GM23338 (cell line): ENCODE measurements at regions not wholly inside any gene's neighbourhood (a gene's known extent, or its start where the extent isn't known, plus 50 kb on each side); places are given as distances from the start of the nearest gene placed in this dataset.

ENCODE experiments used
- ATAC-seq: fragments of 200-7000 bp; cut with Tn5 transposase; 3 replicates; pipeline ENCODE4 v1.9.1; 2020
- DNase-seq: peaks from one replicate; pipeline ENCODE4 v3.0.0-alpha.2; 2015; ENCODE audit warnings: low spot score
- H2AFZ ChIP-seq: fragments of 200-600 bp; sonication (generic); 2 replicates; pipeline ENCODE4 v1.8.0; 2016; ENCODE audit warnings: antibody characterized with exemption, mild to moderate bottlenecking, moderate library complexity
- H3F3A ChIP-seq: fragments of 200-600 bp; sonication (generic); replicated peaks from 2 replicates; pipeline ENCODE4 v1.8.0; 2017; ENCODE audit warnings: antibody characterized with exemption, mixed run types, low read depth
- H3K27ac ChIP-seq: fragments of 200-600 bp; sonication (generic); 2 replicates; pipeline ENCODE4 v1.6.1; 2016; ENCODE audit warnings: low read depth
- H3K27me3 ChIP-seq: fragments of 200-600 bp; sonication (generic); 2 replicates; pipeline ENCODE4 v1.8.0; 2016; ENCODE audit warnings: mild to moderate bottlenecking, mixed run types, moderate library complexity; ENCODE audit not compliant: insufficient read depth
- H3K36me3 ChIP-seq: fragments of 200-600 bp; sonication (generic); 2 replicates; pipeline ENCODE4 v1.8.0; 2016; ENCODE audit warnings: mild to moderate bottlenecking; ENCODE audit not compliant: insufficient read depth
- H3K4me1 ChIP-seq: fragments of 200-600 bp; sonication (generic); 2 replicates; pipeline ENCODE4 v1.8.0; 2016; ENCODE audit warnings: mild to moderate bottlenecking, moderate library complexity; ENCODE audit not compliant: insufficient read depth
- H3K4me2 ChIP-seq: fragments of 200-600 bp; sonication (generic); 2 replicates; pipeline ENCODE4 v1.7.1; 2017; ENCODE audit warnings: mixed run types
- H3K4me3 ChIP-seq: fragments of 200-600 bp; sonication (generic); 2 replicates; pipeline ENCODE4 v1.6.1; 2016; ENCODE audit warnings: mixed run types
- H3K79me2 ChIP-seq: fragments of 200-600 bp; sonication (generic); replicated peaks from 2 replicates; pipeline ENCODE4 v1.8.0; 2017; ENCODE audit warnings: mild to moderate bottlenecking; ENCODE audit not compliant: insufficient read depth
- H3K9me2 ChIP-seq: fragments of 200-600 bp; sonication (generic); 2 replicates; pipeline ENCODE4 v1.8.0; 2017; ENCODE audit not compliant: insufficient read depth
- H4K20me1 ChIP-seq: fragments of 200-600 bp; sonication (generic); replicated peaks from 2 replicates; pipeline ENCODE4 v1.8.0; 2017; ENCODE audit warnings: mild to moderate bottlenecking; ENCODE audit not compliant: insufficient read depth
- H3K27ac Mint-ChIP-seq: 2 replicates; pipeline ENCODE4 v1.8.0; 2020; ENCODE audit warnings: inconsistent platforms, mild to moderate bottlenecking, moderate library complexity, mixed read lengths
- H3K27me3 Mint-ChIP-seq: 3 replicates; pipeline ENCODE4 v1.8.0; 2022; ENCODE audit warnings: low read depth, mild to moderate bottlenecking, moderate library complexity, mixed read lengths, inconsistent platforms; ENCODE audit not compliant: insufficient read depth, poor library complexity
- H3K36me3 Mint-ChIP-seq: 3 replicates; pipeline ENCODE4 v1.8.0; 2021; ENCODE audit warnings: low read depth, mild to moderate bottlenecking, inconsistent platforms, moderate library complexity, mixed read lengths
- H3K4me1 Mint-ChIP-seq: 3 replicates; pipeline ENCODE4 v1.8.0; 2020; ENCODE audit warnings: mild to moderate bottlenecking, inconsistent platforms, mixed read lengths
- H3K4me3 Mint-ChIP-seq: 3 replicates; pipeline ENCODE4 v1.8.0; 2021; ENCODE audit warnings: moderate library complexity, mild to moderate bottlenecking, inconsistent platforms, mixed read lengths
- H3K9me3 Mint-ChIP-seq: 3 replicates; pipeline ENCODE4 v1.8.0; 2020; ENCODE audit warnings: moderate library complexity, mild to moderate bottlenecking, inconsistent platforms, mixed read lengths
- CREB1 ChIP-seq: fragments of 250-450 bp; sonication (Bioruptor Pico); IDR thresholded peaks from 2 replicates; pipeline ENCODE4 v1.5.0; 2020; ENCODE audit warnings: low read depth, mild to moderate bottlenecking, moderate library complexity
- EZH2 ChIP-seq: fragments of 200-600 bp; sonication (generic); IDR thresholded peaks from one replicate; pipeline ENCODE4 v1.8.0; 2017; ENCODE audit warnings: antibody characterized with exemption, mild to moderate bottlenecking, low read depth; ENCODE audit not compliant: unreplicated experiment
- JUNB ChIP-seq: IDR thresholded peaks from one replicate; pipeline ENCODE4 v1.6.1; 2016; ENCODE audit warnings: antibody characterized with exemption; ENCODE audit not compliant: unreplicated experiment
- NANOG ChIP-seq: IDR thresholded peaks from 2 replicates; pipeline ENCODE4 v1.6.1; 2016; ENCODE audit warnings: antibody characterized with exemption, borderline replicate concordance
- POLR2AphosphoS5 ChIP-seq: IDR thresholded peaks from 2 replicates; pipeline ENCODE4 v1.6.1; 2016; ENCODE audit warnings: antibody characterized with exemption, low read depth
- STAT1 ChIP-seq: IDR thresholded peaks from one replicate; pipeline ENCODE4 v1.6.1; 2016; ENCODE audit warnings: antibody characterized with exemption; ENCODE audit not compliant: unreplicated experiment
- ZNF114 ChIP-seq: fragments of 250-450 bp; sonication (Bioruptor Pico); IDR thresholded peaks from 2 replicates; pipeline ENCODE4 v1.5.0; 2020; ENCODE audit warnings: mild to moderate bottlenecking, moderate library complexity
- TF ChIP-seq, protein P1 (sequence below): IDR thresholded peaks from 2 replicates; pipeline ENCODE4 v1.6.1; 2016; ENCODE audit warnings: antibody characterized with exemption
- TF ChIP-seq, protein P2 (sequence below), 2 experiments: fragments of 200-600 bp in 1 of 2; sonication (generic) in 1 of 2; conservative IDR thresholded peaks; 2 replicates each; pipeline versions ENCODE4 v1.5.1 to v1.6.1; 2016 to 2017; ENCODE audit warnings: antibody characterized with exemption in 2 of 2, low read depth in 2 of 2, mild to moderate bottlenecking in 2 of 2, moderate library complexity in 1 of 2
- TF ChIP-seq, protein P3 (sequence below): fragments of 250-450 bp; sonication (Bioruptor Pico); IDR thresholded peaks from 2 replicates; pipeline ENCODE4 v1.5.0; 2020; ENCODE audit warnings: mild to moderate bottlenecking, moderate library complexity

DNA sequence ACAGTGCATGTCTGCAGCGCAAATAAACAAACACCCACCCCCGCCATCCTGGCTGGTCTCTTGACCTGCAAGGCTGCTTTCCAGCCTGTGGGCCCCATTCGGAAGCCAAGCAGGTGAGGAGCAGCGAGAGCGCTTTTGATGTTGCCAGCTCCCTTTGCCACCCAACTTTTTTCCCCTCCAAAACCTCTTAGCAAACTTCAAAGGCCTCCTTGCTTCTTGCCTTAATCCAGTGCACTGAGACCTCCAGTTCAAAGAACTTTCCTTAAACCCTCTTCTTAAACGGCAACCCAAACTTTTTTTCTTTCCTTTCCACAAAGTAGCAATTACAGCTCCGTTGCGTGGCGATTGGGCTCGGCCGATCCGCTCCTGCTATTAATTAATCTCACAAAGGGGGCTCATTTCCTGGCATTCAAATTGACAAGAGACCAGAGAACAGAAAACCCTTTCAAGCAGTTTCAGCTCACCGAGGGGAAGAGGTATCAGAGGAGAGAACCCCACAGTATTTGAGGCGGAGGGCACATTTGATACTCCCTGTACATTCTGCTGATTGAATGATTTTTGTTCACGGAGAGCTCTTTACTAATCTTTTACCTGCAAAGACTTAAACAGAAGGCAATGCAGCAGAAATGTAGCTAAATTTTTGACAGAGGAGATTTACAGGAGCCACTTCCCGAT lies 531.4 kb downstream of the TMEM182 start:
- no peaks in the 10 kb centered on the region for H3K27me3 ChIP-seq
- no peaks in the 10 kb centered on the region for H3K36me3 ChIP-seq
- H3K4me1 ChIP-seq: peaks cover 36% of the 10 kb centered on the region
- TF ChIP-seq JUNB: no peak
- TF ChIP-seq NANOG: no peak
- TF ChIP-seq, protein P1, sequence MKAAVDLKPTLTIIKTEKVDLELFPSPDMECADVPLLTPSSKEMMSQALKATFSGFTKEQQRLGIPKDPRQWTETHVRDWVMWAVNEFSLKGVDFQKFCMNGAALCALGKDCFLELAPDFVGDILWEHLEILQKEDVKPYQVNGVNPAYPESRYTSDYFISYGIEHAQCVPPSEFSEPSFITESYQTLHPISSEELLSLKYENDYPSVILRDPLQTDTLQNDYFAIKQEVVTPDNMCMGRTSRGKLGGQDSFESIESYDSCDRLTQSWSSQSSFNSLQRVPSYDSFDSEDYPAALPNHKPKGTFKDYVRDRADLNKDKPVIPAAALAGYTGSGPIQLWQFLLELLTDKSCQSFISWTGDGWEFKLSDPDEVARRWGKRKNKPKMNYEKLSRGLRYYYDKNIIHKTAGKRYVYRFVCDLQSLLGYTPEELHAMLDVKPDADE: no peak
- TF ChIP-seq EZH2: no peak
- TF ChIP-seq ZNF114: no peak
- TF ChIP-seq, protein P2, sequence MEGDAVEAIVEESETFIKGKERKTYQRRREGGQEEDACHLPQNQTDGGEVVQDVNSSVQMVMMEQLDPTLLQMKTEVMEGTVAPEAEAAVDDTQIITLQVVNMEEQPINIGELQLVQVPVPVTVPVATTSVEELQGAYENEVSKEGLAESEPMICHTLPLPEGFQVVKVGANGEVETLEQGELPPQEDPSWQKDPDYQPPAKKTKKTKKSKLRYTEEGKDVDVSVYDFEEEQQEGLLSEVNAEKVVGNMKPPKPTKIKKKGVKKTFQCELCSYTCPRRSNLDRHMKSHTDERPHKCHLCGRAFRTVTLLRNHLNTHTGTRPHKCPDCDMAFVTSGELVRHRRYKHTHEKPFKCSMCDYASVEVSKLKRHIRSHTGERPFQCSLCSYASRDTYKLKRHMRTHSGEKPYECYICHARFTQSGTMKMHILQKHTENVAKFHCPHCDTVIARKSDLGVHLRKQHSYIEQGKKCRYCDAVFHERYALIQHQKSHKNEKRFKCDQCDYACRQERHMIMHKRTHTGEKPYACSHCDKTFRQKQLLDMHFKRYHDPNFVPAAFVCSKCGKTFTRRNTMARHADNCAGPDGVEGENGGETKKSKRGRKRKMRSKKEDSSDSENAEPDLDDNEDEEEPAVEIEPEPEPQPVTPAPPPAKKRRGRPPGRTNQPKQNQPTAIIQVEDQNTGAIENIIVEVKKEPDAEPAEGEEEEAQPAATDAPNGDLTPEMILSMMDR (conservative IDR thresholded peaks at IDR 0.05; ENCODE audit: low read depth in 2 of 2): no peak
- TF ChIP-seq, protein P3, sequence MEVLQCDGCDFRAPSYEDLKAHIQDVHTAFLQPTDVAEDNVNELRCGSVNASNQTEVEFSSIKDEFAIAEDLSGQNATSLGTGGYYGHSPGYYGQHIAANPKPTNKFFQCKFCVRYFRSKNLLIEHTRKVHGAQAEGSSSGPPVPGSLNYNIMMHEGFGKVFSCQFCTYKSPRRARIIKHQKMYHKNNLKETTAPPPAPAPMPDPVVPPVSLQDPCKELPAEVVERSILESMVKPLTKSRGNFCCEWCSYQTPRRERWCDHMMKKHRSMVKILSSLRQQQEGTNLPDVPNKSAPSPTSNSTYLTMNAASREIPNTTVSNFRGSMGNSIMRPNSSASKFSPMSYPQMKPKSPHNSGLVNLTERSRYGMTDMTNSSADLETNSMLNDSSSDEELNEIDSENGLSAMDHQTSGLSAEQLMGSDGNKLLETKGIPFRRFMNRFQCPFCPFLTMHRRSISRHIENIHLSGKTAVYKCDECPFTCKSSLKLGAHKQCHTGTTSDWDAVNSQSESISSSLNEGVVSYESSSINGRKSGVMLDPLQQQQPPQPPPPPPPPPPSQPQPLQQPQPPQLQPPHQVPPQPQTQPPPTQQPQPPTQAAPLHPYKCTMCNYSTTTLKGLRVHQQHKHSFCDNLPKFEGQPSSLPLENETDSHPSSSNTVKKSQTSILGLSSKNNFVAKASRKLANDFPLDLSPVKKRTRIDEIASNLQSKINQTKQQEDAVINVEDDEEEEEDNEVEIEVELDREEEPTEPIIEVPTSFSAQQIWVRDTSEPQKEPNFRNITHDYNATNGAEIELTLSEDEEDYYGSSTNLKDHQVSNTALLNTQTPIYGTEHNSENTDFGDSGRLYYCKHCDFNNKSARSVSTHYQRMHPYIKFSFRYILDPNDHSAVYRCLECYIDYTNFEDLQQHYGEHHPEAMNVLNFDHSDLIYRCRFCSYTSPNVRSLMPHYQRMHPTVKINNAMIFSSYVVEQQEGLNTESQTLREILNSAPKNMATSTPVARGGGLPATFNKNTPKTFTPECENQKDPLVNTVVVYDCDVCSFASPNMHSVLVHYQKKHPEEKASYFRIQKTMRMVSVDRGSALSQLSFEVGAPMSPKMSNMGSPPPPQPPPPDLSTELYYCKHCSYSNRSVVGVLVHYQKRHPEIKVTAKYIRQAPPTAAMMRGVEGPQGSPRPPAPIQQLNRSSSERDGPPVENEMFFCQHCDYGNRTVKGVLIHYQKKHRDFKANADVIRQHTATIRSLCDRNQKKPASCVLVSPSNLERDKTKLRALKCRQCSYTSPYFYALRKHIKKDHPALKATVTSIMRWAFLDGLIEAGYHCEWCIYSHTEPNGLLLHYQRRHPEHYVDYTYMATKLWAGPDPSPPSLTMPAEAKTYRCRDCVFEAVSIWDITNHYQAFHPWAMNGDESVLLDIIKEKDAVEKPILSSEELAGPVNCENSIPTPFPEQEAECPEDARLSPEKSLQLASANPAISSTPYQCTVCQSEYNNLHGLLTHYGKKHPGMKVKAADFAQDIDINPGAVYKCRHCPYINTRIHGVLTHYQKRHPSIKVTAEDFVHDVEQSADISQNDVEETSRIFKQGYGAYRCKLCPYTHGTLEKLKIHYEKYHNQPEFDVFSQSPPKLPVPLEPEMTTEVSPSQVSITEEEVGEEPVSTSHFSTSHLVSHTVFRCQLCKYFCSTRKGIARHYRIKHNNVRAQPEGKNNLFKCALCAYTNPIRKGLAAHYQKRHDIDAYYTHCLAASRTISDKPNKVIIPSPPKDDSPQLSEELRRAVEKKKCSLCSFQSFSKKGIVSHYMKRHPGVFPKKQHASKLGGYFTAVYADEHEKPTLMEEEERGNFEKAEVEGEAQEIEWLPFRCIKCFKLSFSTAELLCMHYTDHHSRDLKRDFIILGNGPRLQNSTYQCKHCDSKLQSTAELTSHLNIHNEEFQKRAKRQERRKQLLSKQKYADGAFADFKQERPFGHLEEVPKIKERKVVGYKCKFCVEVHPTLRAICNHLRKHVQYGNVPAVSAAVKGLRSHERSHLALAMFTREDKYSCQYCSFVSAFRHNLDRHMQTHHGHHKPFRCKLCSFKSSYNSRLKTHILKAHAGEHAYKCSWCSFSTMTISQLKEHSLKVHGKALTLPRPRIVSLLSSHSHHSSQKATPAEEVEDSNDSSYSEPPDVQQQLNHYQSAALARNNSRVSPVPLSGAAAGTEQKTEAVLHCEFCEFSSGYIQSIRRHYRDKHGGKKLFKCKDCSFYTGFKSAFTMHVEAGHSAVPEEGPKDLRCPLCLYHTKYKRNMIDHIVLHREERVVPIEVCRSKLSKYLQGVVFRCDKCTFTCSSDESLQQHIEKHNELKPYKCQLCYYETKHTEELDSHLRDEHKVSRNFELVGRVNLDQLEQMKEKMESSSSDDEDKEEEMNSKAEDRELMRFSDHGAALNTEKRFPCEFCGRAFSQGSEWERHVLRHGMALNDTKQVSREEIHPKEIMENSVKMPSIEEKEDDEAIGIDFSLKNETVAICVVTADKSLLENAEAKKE (CRISPR knock-in tag): no peak
- TF ChIP-seq CREB1 (CRISPR knock-in tag): no peak
- TF ChIP-seq POLR2AphosphoS5: no peak
- TF ChIP-seq STAT1: no peak
- Mint-ChIP-seq H3K36me3 (no peaks in the 10 kb centered on the region), H3K4me3 (peak overlapping the region; percentile 45), H3K27ac (no peak overlapping the region), H3K4me1 (peaks cover 57% of the 10 kb centered on the region), H3K9me3 (no peaks in the 10 kb centered on the region), H3K27me3 (peaks cover 3% of the 10 kb centered on the region)
- H3F3A ChIP-seq: no peaks in the 10 kb centered on the region
- DNase-seq (peak; percentile 40), ATAC-seq (peak; percentile 69)
- no peak overlapping the region for H3K27ac ChIP-seq
- H3K4me2 ChIP-seq: peak overlapping the region; percentile 65
- no peaks in the 10 kb centered on the region for H3K79me2 ChIP-seq
- H4K20me1 ChIP-seq: no peaks in the 10 kb centered on the region
- peak overlapping the region; percentile 95 for H2AFZ ChIP-seq
- peak overlapping the region; percentile 41 for H3K4me3 ChIP-seq
- H3K9me2 ChIP-seq: 0 out of 2 replicates have a peak, but pooled peaks cover under 1% of the 10 kb centered on the region
